Panc1 (cell line): ENCODE measurements at regions not wholly inside any gene's neighbourhood (a gene's known extent, or its start where the extent isn't known, plus 50 kb on each side); places are given as distances from the start of the nearest gene placed in this dataset.

Experiments
- SIN3A ChIP-seq: IDR thresholded peaks from 2 replicates; pipeline ENCODE4 v1.6.1; 2012; ENCODE audit warnings: low read depth, mild to moderate bottlenecking, low read length, moderate library complexity, borderline replicate concordance; ENCODE audit not compliant: insufficient read depth
- TCF7L2 ChIP-seq: IDR thresholded peaks from 2 replicates; pipeline ENCODE4 v1.6.1; 2011; ENCODE audit warnings: mild to moderate bottlenecking, low read depth, low read length, inconsistent platforms
- TF ChIP-seq, protein P1 (sequence below), 2 experiments: IDR thresholded peaks; 2 replicates each; pipeline ENCODE4 v1.6.1; 2011 to 2012; ENCODE audit warnings: low read depth in 2 of 2, control low read depth in 1 of 2, low read length in 1 of 2, mild to moderate bottlenecking in 1 of 2, moderate library complexity in 1 of 2; ENCODE audit not compliant: insufficient read depth in 1 of 2
- TF ChIP-seq, protein P2 (sequence below): fragments of 450-650 bp; IDR thresholded peaks from 2 replicates; pipeline ENCODE4 v1.5.1; 2017; ENCODE audit warnings: mild to moderate bottlenecking

DNA sequence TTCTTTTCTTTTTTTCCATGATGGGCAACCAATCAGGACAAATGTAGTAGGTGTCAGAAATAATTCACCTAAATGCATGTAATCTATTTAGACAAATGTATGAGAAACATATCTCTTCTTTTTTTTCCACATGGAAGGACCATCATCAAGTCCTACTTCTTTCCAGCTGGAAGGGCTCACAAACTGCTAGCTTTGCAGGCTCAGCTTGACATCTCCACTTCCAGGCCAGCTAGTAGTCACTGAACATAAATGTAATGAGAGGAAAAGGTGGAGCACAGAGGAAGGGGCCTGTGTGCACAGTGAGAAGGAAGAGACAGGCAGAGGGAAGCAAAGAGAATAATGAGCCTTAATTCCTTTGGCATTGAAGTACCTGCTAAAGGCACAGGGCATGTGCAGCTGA is 504.9 kb downstream of the MCTP2 start:
- TF ChIP-seq, protein P1, sequence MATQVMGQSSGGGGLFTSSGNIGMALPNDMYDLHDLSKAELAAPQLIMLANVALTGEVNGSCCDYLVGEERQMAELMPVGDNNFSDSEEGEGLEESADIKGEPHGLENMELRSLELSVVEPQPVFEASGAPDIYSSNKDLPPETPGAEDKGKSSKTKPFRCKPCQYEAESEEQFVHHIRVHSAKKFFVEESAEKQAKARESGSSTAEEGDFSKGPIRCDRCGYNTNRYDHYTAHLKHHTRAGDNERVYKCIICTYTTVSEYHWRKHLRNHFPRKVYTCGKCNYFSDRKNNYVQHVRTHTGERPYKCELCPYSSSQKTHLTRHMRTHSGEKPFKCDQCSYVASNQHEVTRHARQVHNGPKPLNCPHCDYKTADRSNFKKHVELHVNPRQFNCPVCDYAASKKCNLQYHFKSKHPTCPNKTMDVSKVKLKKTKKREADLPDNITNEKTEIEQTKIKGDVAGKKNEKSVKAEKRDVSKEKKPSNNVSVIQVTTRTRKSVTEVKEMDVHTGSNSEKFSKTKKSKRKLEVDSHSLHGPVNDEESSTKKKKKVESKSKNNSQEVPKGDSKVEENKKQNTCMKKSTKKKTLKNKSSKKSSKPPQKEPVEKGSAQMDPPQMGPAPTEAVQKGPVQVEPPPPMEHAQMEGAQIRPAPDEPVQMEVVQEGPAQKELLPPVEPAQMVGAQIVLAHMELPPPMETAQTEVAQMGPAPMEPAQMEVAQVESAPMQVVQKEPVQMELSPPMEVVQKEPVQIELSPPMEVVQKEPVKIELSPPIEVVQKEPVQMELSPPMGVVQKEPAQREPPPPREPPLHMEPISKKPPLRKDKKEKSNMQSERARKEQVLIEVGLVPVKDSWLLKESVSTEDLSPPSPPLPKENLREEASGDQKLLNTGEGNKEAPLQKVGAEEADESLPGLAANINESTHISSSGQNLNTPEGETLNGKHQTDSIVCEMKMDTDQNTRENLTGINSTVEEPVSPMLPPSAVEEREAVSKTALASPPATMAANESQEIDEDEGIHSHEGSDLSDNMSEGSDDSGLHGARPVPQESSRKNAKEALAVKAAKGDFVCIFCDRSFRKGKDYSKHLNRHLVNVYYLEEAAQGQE (IDR thresholded peaks at IDR 0.05; ENCODE audit: insufficient read depth in 1 of 2, low read depth in 2 of 2, low read length in 1 of 2) = no peak
- TF ChIP-seq, protein P2, sequence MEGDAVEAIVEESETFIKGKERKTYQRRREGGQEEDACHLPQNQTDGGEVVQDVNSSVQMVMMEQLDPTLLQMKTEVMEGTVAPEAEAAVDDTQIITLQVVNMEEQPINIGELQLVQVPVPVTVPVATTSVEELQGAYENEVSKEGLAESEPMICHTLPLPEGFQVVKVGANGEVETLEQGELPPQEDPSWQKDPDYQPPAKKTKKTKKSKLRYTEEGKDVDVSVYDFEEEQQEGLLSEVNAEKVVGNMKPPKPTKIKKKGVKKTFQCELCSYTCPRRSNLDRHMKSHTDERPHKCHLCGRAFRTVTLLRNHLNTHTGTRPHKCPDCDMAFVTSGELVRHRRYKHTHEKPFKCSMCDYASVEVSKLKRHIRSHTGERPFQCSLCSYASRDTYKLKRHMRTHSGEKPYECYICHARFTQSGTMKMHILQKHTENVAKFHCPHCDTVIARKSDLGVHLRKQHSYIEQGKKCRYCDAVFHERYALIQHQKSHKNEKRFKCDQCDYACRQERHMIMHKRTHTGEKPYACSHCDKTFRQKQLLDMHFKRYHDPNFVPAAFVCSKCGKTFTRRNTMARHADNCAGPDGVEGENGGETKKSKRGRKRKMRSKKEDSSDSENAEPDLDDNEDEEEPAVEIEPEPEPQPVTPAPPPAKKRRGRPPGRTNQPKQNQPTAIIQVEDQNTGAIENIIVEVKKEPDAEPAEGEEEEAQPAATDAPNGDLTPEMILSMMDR = no peak
- TF ChIP-seq SIN3A (no peak), TCF7L2 (no peak)
